Panc1 (cell line): ENCODE measurements at regions not wholly inside any gene's neighbourhood (a gene's known extent, or its start where the extent isn't known, plus 50 kb on each side); places are given as distances from the start of the nearest gene placed in this dataset.

Source experiments
- CTCF ChIP-seq: fragments of 450-650 bp; IDR thresholded peaks from 2 replicates; pipeline ENCODE4 v1.5.1; 2017; ENCODE audit warnings: mild to moderate bottlenecking
- POLR2AphosphoS5 ChIP-seq: IDR thresholded peaks from 2 replicates; pipeline ENCODE4 v1.6.1; 2012; ENCODE audit warnings: mild to moderate bottlenecking, low read depth, low read length, moderate library complexity
- REST ChIP-seq, 2 experiments: IDR thresholded peaks; 2 replicates each; pipeline ENCODE4 v1.6.1; 2011 to 2012; ENCODE audit warnings: low read depth in 2 of 2, control low read depth in 1 of 2, low read length in 1 of 2, mild to moderate bottlenecking in 1 of 2, moderate library complexity in 1 of 2; ENCODE audit not compliant: insufficient read depth in 1 of 2
- TCF7L2 ChIP-seq: IDR thresholded peaks from 2 replicates; pipeline ENCODE4 v1.6.1; 2011; ENCODE audit warnings: mild to moderate bottlenecking, low read depth, low read length, inconsistent platforms

DNA sequence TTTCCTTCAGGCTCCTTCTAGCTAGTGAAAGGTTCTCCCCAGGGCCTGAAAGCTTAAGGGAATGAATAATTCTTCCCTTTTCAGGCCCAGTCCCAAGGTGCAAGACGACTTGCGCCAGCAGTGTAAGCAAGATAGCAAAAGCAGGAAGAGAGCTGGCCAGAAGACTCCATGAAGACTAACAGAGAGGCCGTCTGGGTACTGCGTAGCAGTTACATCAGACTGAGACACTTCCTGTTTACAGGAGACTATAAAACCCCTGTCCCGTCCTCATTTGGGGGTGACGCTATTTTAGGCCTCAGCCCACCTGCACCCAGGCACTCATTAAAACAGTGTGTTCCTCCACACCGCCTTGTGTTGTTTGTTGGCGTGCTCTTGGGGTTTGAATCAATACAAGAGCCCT lies 90.7 kb upstream of the MOCS2 start:
- TF ChIP-seq POLR2AphosphoS5 (no peak), CTCF (no peak), REST (IDR thresholded peaks at IDR 0.05; ENCODE audit: insufficient read depth in 1 of 2, low read depth in 2 of 2, low read length in 1 of 2) (no peak), TCF7L2 (no peak)
